ENCODE measurements at regions not wholly inside any gene's neighbourhood (a gene's known extent, or its start where the extent isn't known, plus 50 kb on each side); places are given as distances from the start of the nearest gene placed in this dataset.

GRCh38 chr4:170777663-170778062 lies 687.9 kb upstream of the AADAT start:
- TF ChIP-seq CTCF (IDR thresholded peaks at IDR 0.05) (no peak), POLR2AphosphoS5 (IDR thresholded peaks at IDR 0.05) (no peak), POLR2A (IDR thresholded peaks at IDR 0.05) (no peak)
